ENCODE measurements at regions not wholly inside any gene's neighbourhood (a gene's known extent, or its start where the extent isn't known, plus 50 kb on each side); places are given as distances from the start of the nearest gene placed in this dataset.
"Not testable (repeated sequence)": the region's sequence is repeated elsewhere in the genome, so short reads cannot be mapped to it uniquely, and the experiment has no call there.

DNA sequence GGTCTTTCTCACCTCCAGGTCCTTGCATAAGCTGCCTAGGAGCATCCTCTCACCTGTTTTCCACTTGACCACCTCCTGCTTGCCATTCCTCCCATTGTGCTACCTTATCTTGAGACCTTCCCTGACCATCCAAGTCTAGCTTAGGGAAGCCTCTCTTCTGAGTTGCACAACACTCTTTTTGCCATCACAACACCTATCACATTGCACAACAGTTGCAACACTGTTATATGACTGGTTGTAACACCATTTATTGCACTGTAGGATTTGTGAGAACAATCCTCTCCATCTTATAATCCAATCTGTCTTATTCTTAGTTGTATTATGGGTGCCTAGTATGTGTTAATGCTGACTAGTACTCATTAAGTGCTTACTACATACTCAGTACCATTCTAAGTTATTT is 488.7 kb downstream of the OMA1 start (continued):
- TF ChIP-seq, protein P1, sequence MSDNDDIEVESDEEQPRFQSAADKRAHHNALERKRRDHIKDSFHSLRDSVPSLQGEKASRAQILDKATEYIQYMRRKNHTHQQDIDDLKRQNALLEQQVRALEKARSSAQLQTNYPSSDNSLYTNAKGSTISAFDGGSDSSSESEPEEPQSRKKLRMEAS (IDR thresholded peaks at IDR 0.05; ENCODE audit: low read depth, low read length) = no peak
- no peak for TF ChIP-seq WRNIP1 (IDR thresholded peaks at IDR 0.05; ENCODE audit: borderline replicate concordance, low read depth, low read length)

DNA sequence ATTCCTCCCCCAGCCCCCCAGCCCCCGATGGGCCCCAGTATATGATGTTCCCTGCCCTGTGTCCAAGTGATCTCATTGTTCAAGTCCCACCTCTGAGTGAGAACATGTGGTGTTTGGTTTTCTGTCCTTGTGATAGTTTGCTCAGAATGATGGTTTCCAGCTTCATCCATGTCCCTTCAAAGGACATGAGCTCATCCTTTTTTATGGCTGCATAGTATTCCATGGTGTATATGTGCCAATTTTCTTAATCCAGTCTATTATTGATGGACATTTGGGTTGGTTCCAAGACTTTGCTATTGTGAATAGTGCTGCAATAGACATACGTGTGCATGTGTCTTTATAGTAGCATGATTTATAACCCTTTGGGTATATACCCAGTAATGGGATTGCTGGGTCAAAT is 495.3 kb downstream of the OMA1 start:
- SMC1A ChIA-PET (ENCODE audit: uncharacterized antibody, unreplicated experiment); in situ Hi-C loops (cut with MboI); H3K4me3 ChIP-seq; ATAC-seq; H3K9me3 ChIP-seq (replicated peaks; ENCODE audit: control insufficient read depth, insufficient read depth, low read length); H2AFZ ChIP-seq (ENCODE audit: control insufficient read depth, low read depth, low read length); H4K20me1 ChIP-seq (ENCODE audit: control insufficient read depth, insufficient read depth); BruUV-seq (replicated peaks); H3K27ac ChIP-seq (ENCODE audit: control insufficient read depth, insufficient read depth); intact Hi-C loops (cut with micrococcal nuclease; ENCODE audit: unreplicated experiment); DNase-seq (ENCODE audit: low read depth, low spot score); H3K36me3 ChIP-seq (ENCODE audit: control insufficient read depth in 2 of 2, insufficient read depth in 2 of 2, low read length in 1 of 2); FAIRE-seq; H3K9ac ChIP-seq (ENCODE audit: control insufficient read depth, insufficient read depth, low read length); H3K27me3 ChIP-seq (replicated peaks in 1 of 2; ENCODE audit: control insufficient read depth in 2 of 2, insufficient read depth in 2 of 2, low read length in 1 of 2); POLR2A ChIA-PET; H3K4me1 ChIP-seq (ENCODE audit: control insufficient read depth, insufficient read depth, low read length); H3K79me2 ChIP-seq (ENCODE audit: control insufficient read depth, insufficient read depth, low read length); H3K4me2 ChIP-seq (ENCODE audit: control insufficient read depth, insufficient read depth): not testable (repeated sequence)
- ChIA-PET CTCF (interaction anchor here (1.1 kb wide), 1 partner anchor 14 kb away, joined by 3 read pairs; no protein-coding TSS in a partner anchor), RAD21 (ENCODE audit: unreplicated experiment) (interaction anchor here (1.3 kb wide), 1 partner anchor 109 kb away, joined by 3 read pairs; no protein-coding TSS in a partner anchor)
- whole genome bisulfite sequencing (ENCODE audit: insufficient coverage, insufficient replicate concordance, low lambda C conversion rate, missing lambda C conversion rate) = 60% methylated on average over 2 of the region's 2 CpGs

DNA sequence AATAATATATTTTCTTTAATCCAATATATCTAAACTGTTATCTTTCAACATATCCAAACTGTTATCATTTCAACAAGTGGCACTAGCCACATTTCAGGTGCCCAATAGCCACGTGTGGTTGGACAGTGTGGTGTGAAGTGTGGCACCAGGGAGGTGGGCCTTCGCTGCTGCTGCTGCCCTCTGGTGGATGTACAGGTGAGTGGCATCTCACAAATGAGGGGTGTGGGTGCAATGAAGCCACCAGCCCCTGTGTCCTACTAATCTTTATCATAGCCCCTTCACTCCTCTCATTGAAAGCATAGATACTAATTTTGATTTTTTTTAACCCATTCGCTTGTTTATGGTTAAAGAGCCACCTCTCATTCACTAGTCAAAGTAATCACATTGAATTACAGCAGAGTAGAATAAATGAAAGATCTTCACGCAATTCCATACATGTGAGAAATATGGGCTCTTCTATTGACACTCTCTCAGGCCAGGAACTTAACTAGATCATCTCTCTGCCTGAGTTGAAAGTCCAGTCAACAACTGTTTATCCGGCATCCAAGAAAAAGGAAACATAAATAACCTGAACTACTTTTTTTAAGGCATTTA is 499.2 kb downstream of the OMA1 start:
- no TSS peak for BruUV-seq (replicated peaks)
- H3K27me3 ChIP-seq (replicated peaks in 1 of 2; ENCODE audit: control insufficient read depth in 2 of 2, insufficient read depth in 2 of 2, low read length in 1 of 2) = no peaks in the 10 kb centered on the region; a peak in 1 of 4 replicates
- TF ChIP-seq RAD21 (IDR thresholded peaks at IDR 0.05; ENCODE audit: insufficient read depth, low read depth, low read length) (peak; percentile 62), SMC3 (IDR thresholded peaks at IDR 0.05; ENCODE audit: borderline replicate concordance, low read length) (peak; percentile 61; the same call in 1 of the 2 replicates), NRF1 (conservative IDR thresholded peaks at IDR 0.05; ENCODE audit: low read depth, low read length) (no peak)
- TF ChIP-seq, protein P2, sequence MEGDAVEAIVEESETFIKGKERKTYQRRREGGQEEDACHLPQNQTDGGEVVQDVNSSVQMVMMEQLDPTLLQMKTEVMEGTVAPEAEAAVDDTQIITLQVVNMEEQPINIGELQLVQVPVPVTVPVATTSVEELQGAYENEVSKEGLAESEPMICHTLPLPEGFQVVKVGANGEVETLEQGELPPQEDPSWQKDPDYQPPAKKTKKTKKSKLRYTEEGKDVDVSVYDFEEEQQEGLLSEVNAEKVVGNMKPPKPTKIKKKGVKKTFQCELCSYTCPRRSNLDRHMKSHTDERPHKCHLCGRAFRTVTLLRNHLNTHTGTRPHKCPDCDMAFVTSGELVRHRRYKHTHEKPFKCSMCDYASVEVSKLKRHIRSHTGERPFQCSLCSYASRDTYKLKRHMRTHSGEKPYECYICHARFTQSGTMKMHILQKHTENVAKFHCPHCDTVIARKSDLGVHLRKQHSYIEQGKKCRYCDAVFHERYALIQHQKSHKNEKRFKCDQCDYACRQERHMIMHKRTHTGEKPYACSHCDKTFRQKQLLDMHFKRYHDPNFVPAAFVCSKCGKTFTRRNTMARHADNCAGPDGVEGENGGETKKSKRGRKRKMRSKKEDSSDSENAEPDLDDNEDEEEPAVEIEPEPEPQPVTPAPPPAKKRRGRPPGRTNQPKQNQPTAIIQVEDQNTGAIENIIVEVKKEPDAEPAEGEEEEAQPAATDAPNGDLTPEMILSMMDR (IDR thresholded peaks at IDR 0.05 in 2 of 3, conservative IDR thresholded peaks at IDR 0.05 in 1 of 3; ENCODE audit: control insufficient read depth in 2 of 3, extremely low read depth in 1 of 3, insufficient read depth in 1 of 3, low read depth in 3 of 3, low read length in 3 of 3) = peak; percentile 60 to 80 (median 70)
- CTCF ChIA-PET = interaction anchor here (0.8 to 1.4 kb wide), 12 partner anchors 11 to 1216 kb away, joined by 3 to 8 read pairs (median 4); no protein-coding TSS in a partner anchor
- SMC1A ChIA-PET (ENCODE audit: uncharacterized antibody, unreplicated experiment) = interaction anchor here (0.7 to 1.2 kb wide), 4 partner anchors 17 to 117 kb away, joined by 3 read pairs; no protein-coding TSS in a partner anchor
- no peak overlapping the region for H3K4me2 ChIP-seq (ENCODE audit: control insufficient read depth, insufficient read depth)
- no peaks in the 10 kb centered on the region for H3K79me2 ChIP-seq (ENCODE audit: control insufficient read depth, insufficient read depth, low read length)
- RAD21 ChIA-PET (ENCODE audit: unreplicated experiment) = interaction anchor here (1.0 kb wide), 1 partner anchor 151 kb away, joined by 3 read pairs; no protein-coding TSS in a partner anchor
- WGBS (ENCODE audit: insufficient coverage, insufficient replicate concordance, low lambda C conversion rate, missing lambda C conversion rate) = 37% methylated on average over 5 of the region's 5 CpGs
- DNase-seq (ENCODE audit: low read depth, low spot score) (no peak), FAIRE-seq (peak; percentile 90), ATAC-seq (peak; percentile 88)
- no peak overlapping the region for H3K27ac ChIP-seq (ENCODE audit: control insufficient read depth, insufficient read depth)
- H4K20me1 ChIP-seq (ENCODE audit: control insufficient read depth, insufficient read depth) = no peaks in the 10 kb centered on the region
- POLR2A ChIA-PET = no interaction called here
- no peaks in the 10 kb centered on the region for H3K9me3 ChIP-seq (replicated peaks; ENCODE audit: control insufficient read depth, insufficient read depth, low read length)
- H3K9ac ChIP-seq (ENCODE audit: control insufficient read depth, insufficient read depth, low read length) = no peak overlapping the region
- in situ Hi-C loops (cut with MboI) (loop anchor here (5.0 kb wide), 1 partner anchor 1220 kb away; no protein-coding TSS in a partner anchor), intact Hi-C loops (cut with micrococcal nuclease; ENCODE audit: unreplicated experiment) (loop anchor here (1.0 kb wide), 1 partner anchor 1215 kb away; no protein-coding TSS in a partner anchor)
- no peak overlapping the region for H3K4me3 ChIP-seq
- H3K4me1 ChIP-seq (ENCODE audit: control insufficient read depth, insufficient read depth, low read length) = no peaks in the 10 kb centered on the region
- H3K36me3 ChIP-seq (ENCODE audit: control insufficient read depth in 2 of 2, insufficient read depth in 2 of 2, low read length in 1 of 2) = no peaks in the 10 kb centered on the region
- no peak overlapping the region for H2AFZ ChIP-seq (ENCODE audit: control insufficient read depth, low read depth, low read length)

Measured in GM12878 (cell line).